T-helper 1 cell treated with Interleukin-12 subunit alpha and Interleukin-12 subunit beta and Interleukin-4 antibody, amounts not matched to agents 30 μg/mL and 1 μg/mL, for 36 hours (primary cell): ENCODE measurements at regions not wholly inside any gene's neighbourhood (a gene's known extent, or its start where the extent isn't known, plus 50 kb on each side); places are given as distances from the start of the nearest gene placed in this dataset.

Experiments
- H3K27ac Mint-ChIP-seq: one replicate; pipeline ENCODE4 v1.8.0; 2021; ENCODE audit warnings: mild to moderate bottlenecking, mixed read lengths
- H3K27me3 Mint-ChIP-seq: one replicate; pipeline ENCODE4 v1.8.0; 2021; ENCODE audit warnings: low read depth, mixed read lengths
- H3K36me3 Mint-ChIP-seq: one replicate; pipeline ENCODE4 v1.8.0; 2021; ENCODE audit warnings: low read depth, mixed read lengths
- H3K4me1 Mint-ChIP-seq: one replicate; pipeline ENCODE4 v1.8.0; 2021; ENCODE audit warnings: low read depth, mixed read lengths
- H3K4me3 Mint-ChIP-seq: one replicate; pipeline ENCODE4 v1.8.0; 2021; ENCODE audit warnings: mild to moderate bottlenecking, moderate library complexity, mixed read lengths
- H3K9me3 Mint-ChIP-seq: one replicate; pipeline ENCODE4 v1.8.0; 2021; ENCODE audit warnings: mixed read lengths

DNA sequence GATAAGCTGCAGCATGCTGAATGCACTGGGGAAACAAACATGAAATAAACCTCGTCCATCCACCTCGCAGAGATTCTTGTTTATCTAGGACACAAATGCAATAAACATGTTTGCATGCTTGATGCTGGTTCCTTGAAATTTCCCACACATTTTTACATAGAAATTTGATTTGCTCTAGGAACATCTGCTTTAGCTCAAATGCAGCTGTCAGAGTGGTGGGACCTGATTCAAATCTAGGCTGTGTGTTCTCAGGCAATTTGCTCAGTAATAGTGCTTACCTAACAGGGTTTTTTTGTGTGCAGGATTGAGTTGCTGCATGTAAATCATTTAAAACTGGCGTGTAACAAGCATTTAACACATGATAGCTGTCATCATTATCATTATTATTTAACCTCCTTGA lies 293.1 kb downstream of the QDPR start:
- Mint-ChIP-seq H3K36me3 (no peaks in the 10 kb centered on the region), H3K4me3 (no peak overlapping the region), H3K9me3 (peaks cover 12% of the 10 kb centered on the region), H3K27me3 (no peaks in the 10 kb centered on the region), H3K4me1 (no peaks in the 10 kb centered on the region), H3K27ac (no peak overlapping the region)

GRCh38 chr4:17206829-17207801 lies 304.8 kb downstream of the QDPR start:
- Mint-ChIP-seq H3K36me3 (no peaks in the 10 kb centered on the region), H3K4me3 (no peak overlapping the region), H3K27me3 (peaks cover 5% of the 10 kb centered on the region), H3K9me3 (peaks cover 12% of the 10 kb centered on the region), H3K27ac (no peak overlapping the region), H3K4me1 (no peaks in the 10 kb centered on the region)

DNA sequence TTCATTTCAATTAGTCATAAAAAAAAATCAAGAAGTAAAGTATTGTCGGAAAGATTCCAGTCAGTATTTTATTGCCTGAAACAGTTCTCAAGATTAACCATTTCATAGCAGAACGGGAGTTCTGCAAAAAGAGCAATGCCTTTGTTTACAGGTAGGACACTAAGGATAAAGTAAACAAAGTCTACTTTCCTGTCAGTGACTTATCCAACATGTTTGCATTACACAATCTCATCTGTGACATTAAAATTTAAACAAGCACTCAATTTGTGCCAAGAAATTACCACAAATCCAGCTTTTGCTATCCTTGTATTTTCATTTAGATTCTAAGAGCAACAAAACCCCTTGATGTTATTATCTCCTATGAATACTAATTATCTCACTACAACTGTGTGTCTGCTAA lies 306.5 kb upstream of the LDB2 start:
- no peaks in the 10 kb centered on the region for H3K4me1 Mint-ChIP-seq
- H3K27ac Mint-ChIP-seq: no peak overlapping the region
- H3K36me3 Mint-ChIP-seq: no peaks in the 10 kb centered on the region
- peaks cover 12% of the 10 kb centered on the region for H3K9me3 Mint-ChIP-seq
- peaks cover 5% of the 10 kb centered on the region for H3K27me3 Mint-ChIP-seq
- no peak overlapping the region for H3K4me3 Mint-ChIP-seq

GRCh38 chr4:17203797-17204196 lies 305.4 kb upstream of the LDB2 start:
- Mint-ChIP-seq H3K27me3 (peaks cover 5% of the 10 kb centered on the region), H3K9me3 (peaks cover 12% of the 10 kb centered on the region), H3K4me1 (no peaks in the 10 kb centered on the region), H3K4me3 (no peak overlapping the region), H3K27ac (no peak overlapping the region), H3K36me3 (no peaks in the 10 kb centered on the region)

DNA sequence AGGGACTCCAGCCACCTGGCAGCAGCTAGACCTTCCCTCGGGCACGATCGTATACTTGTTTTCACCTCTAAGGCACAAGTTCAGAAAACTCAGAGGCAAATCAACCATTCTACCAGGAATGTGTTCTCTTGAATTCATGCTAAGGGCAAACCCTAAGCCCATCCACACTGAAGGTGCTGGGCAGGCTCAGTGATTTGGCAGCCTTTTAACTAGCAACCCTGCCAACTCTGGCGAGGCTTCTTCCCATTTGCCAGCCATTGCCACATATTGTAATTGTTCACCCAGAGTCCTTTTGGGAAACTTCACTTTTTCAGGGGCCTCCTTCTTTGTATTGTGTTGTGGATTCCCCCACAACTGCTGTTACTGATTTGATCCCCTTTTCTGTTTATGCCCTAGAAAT lies 298.6 kb upstream of the LDB2 start:
- Mint-ChIP-seq H3K27ac (no peak overlapping the region), H3K27me3 (no peaks in the 10 kb centered on the region), H3K4me1 (no peaks in the 10 kb centered on the region), H3K4me3 (no peak overlapping the region), H3K36me3 (no peaks in the 10 kb centered on the region), H3K9me3 (no peaks in the 10 kb centered on the region)

DNA sequence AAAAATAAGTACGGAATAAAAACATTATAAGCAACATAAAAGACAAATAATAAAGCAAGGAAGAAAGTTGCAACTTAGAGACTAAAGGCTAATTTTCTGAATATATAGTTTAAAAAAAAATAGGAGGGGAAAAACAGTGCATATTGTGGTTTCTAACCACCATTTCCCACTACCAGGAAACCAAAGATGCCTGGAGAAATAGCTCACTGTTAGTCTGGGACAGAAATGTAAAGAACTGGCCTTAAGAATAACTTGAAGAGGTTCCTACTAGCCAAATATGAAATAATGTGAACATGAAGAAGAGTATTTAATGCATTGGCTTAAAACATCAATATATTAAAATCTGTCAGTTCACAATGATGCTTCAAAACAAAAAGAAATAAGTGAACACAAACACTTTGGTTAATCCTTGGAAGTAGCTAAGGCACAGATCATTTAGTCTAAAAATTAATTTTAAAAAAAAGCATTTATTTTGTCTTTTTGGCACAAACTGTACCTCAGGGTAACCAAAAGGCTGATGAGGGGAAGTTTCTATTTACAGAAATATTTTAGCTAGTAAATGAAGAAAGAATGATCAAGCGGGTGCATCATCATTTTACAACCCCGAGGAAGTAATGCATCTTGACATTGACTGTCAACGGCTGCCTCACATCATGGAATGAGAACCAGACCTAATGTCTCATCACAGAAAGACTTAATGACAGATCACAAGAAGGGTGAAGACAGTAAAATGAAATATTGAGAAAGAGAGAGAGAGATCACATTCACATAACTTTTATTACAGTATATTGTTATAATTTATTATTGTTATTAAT lies 297.2 kb upstream of the LDB2 start:
- no peak overlapping the region for H3K27ac Mint-ChIP-seq
- no peak overlapping the region for H3K4me3 Mint-ChIP-seq

GRCh38 chr4:17194586-17194985 lies 296.1 kb upstream of the LDB2 start:
- Mint-ChIP-seq H3K27ac (no peak overlapping the region), H3K27me3 (no peaks in the 10 kb centered on the region), H3K36me3 (no peaks in the 10 kb centered on the region), H3K9me3 (no peaks in the 10 kb centered on the region), H3K4me3 (no peak overlapping the region), H3K4me1 (no peaks in the 10 kb centered on the region)

More for the DNA sequence above, 297.2 kb upstream of the LDB2 start:
- no peaks in the 10 kb centered on the region for H3K27me3 Mint-ChIP-seq
- H3K9me3 Mint-ChIP-seq: no peaks in the 10 kb centered on the region
- no peaks in the 10 kb centered on the region for H3K36me3 Mint-ChIP-seq
- H3K4me1 Mint-ChIP-seq: no peaks in the 10 kb centered on the region

DNA sequence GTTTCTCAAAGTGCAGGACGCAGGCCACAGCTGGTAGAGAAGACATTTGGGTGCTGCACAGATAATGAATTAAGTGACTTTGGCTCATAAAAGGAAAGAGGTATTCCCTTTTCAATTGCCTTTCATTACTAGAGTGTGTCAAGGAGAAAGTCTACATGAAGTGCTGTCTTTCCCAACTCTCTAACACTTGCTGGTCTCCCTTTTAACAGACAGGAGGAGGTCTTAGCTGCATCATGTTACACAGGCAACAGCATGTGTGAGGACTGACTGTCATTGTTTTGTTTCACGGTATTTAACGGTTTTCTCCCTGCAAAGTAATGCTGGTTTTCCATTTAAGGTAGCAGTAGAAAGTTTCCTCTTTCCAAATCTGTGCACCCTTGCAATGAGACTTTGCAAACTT lies 291.3 kb upstream of the LDB2 start:
- H3K9me3 Mint-ChIP-seq: no peaks in the 10 kb centered on the region
- H3K4me3 Mint-ChIP-seq: no peak overlapping the region
- no peaks in the 10 kb centered on the region for H3K27me3 Mint-ChIP-seq
- H3K36me3 Mint-ChIP-seq: no peaks in the 10 kb centered on the region
- H3K27ac Mint-ChIP-seq: no peak overlapping the region
- H3K4me1 Mint-ChIP-seq: no peaks in the 10 kb centered on the region

- H3K36me3 Mint-ChIP-seq: no peaks in the 10 kb centered on the region
- H3K4me3 Mint-ChIP-seq: no peak overlapping the region
- no peak overlapping the region for H3K27ac Mint-ChIP-seq
- no peaks in the 10 kb centered on the region for H3K4me1 Mint-ChIP-seq
- no peaks in the 10 kb centered on the region for H3K27me3 Mint-ChIP-seq
- no peaks in the 10 kb centered on the region for H3K9me3 Mint-ChIP-seq
Measured at GRCh38 chr4:17189401-17189720, 290.9 kb upstream of the LDB2 start.

- no peaks in the 10 kb centered on the region for H3K4me1 Mint-ChIP-seq
- H3K9me3 Mint-ChIP-seq: no peaks in the 10 kb centered on the region
- no peak overlapping the region for H3K27ac Mint-ChIP-seq
- H3K4me3 Mint-ChIP-seq: no peak overlapping the region
- H3K36me3 Mint-ChIP-seq: no peaks in the 10 kb centered on the region
- H3K27me3 Mint-ChIP-seq: no peaks in the 10 kb centered on the region
Measured at GRCh38 chr4:17188547-17189400, 290.3 kb upstream of the LDB2 start.

- Mint-ChIP-seq H3K27me3 (no peaks in the 10 kb centered on the region), H3K27ac (no peak overlapping the region), H3K9me3 (no peaks in the 10 kb centered on the region), H3K36me3 (no peaks in the 10 kb centered on the region), H3K4me3 (no peak overlapping the region), H3K4me1 (no peaks in the 10 kb centered on the region)
Measured at GRCh38 chr4:17188125-17188524, 289.7 kb upstream of the LDB2 start.

GRCh38 chr4:17187003-17187402 lies 288.6 kb upstream of the LDB2 start:
- no peaks in the 10 kb centered on the region for H3K9me3 Mint-ChIP-seq
- H3K27me3 Mint-ChIP-seq: no peaks in the 10 kb centered on the region
- no peaks in the 10 kb centered on the region for H3K36me3 Mint-ChIP-seq
- H3K4me3 Mint-ChIP-seq: no peak overlapping the region
- H3K4me1 Mint-ChIP-seq: no peaks in the 10 kb centered on the region
- no peak overlapping the region for H3K27ac Mint-ChIP-seq

DNA sequence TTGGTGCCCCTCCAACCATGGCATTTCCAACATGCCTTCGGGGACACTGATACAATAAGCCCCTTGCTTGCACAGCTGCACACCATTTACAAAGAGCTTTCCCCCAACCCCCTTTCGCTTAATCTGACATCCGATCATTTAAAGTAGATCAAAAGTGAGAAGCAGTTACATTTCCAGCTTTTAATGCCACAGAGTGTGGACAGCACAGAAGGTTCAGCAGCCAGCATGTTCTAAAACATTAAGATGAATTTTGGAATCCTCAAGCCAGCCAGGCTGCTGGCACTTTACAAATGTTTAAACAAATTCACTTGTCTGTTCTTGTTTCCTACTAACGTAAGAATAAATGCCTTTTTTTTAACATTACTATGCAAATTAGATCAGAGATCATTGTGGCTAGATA lies 284.4 kb upstream of the LDB2 start:
- no peaks in the 10 kb centered on the region for H3K4me1 Mint-ChIP-seq
- H3K36me3 Mint-ChIP-seq: no peaks in the 10 kb centered on the region
- H3K9me3 Mint-ChIP-seq: no peaks in the 10 kb centered on the region
- no peak overlapping the region for H3K4me3 Mint-ChIP-seq
- H3K27me3 Mint-ChIP-seq: no peaks in the 10 kb centered on the region
- H3K27ac Mint-ChIP-seq: no peak overlapping the region

GRCh38 chr4:17174751-17175150 lies 276.3 kb upstream of the LDB2 start:
- Mint-ChIP-seq H3K27me3 (no peaks in the 10 kb centered on the region), H3K4me1 (no peaks in the 10 kb centered on the region), H3K27ac (no peak overlapping the region), H3K4me3 (no peak overlapping the region), H3K9me3 (no peaks in the 10 kb centered on the region), H3K36me3 (no peaks in the 10 kb centered on the region)
